NT2/D1 (cell line): ENCODE measurements at regions not wholly inside any gene's neighbourhood (a gene's known extent, or its start where the extent isn't known, plus 50 kb on each side); places are given as distances from the start of the nearest gene placed in this dataset.

Experiments
- DNase-seq: peaks from one replicate; pipeline ENCODE4 v3.0.0-alpha.2; 2011; ENCODE audit warnings: low read depth, low spot score
- H3K27me3 ChIP-seq: 2 replicates; pipeline ENCODE4 v1.6.0; 2011; ENCODE audit warnings: mild to moderate bottlenecking; ENCODE audit not compliant: insufficient read length, insufficient read depth
- H3K36me3 ChIP-seq: 2 replicates; pipeline ENCODE4 v1.6.1; 2011; ENCODE audit warnings: mild to moderate bottlenecking, low read length, mixed read lengths; ENCODE audit not compliant: insufficient read depth, insufficient read length
- H3K4me1 ChIP-seq: 2 replicates; pipeline ENCODE4 v1.5.1; 2011; ENCODE audit not compliant: insufficient read depth, insufficient read length
- H3K4me3 ChIP-seq: 2 replicates; pipeline ENCODE4 v1.5.1; 2011; ENCODE audit warnings: low read depth; ENCODE audit not compliant: insufficient read length
- H3K9ac ChIP-seq: 2 replicates; pipeline ENCODE4 v1.6.0; 2011; ENCODE audit warnings: low read depth; ENCODE audit not compliant: insufficient read length
- H3K9me3 ChIP-seq: 2 replicates; pipeline ENCODE4 v1.5.1; 2011; ENCODE audit warnings: mild to moderate bottlenecking, low read length; ENCODE audit not compliant: insufficient read depth
- SUZ12 ChIP-seq: IDR thresholded peaks from 2 replicates; pipeline ENCODE4 v1.6.1; 2011; ENCODE audit not compliant: insufficient read length, insufficient read depth; ENCODE audit errors: extremely low read depth
- YY1 ChIP-seq: IDR thresholded peaks from 2 replicates; pipeline ENCODE4 v1.6.1; 2011; ENCODE audit not compliant: insufficient read length, insufficient read depth
- ZNF274 ChIP-seq: IDR thresholded peaks from 2 replicates; pipeline ENCODE4 v1.6.1; 2011; ENCODE audit warnings: mild to moderate bottlenecking, low read depth, low read length

- Histone ChIP-seq H3K4me1 (peaks cover 10% of the 10 kb centered on the region), H3K27me3 (peaks cover 13% of the 10 kb centered on the region), H3K9me3 (no peaks in the 10 kb centered on the region), H3K36me3 (no peaks in the 10 kb centered on the region), H3K4me3 (no peak overlapping the region), H3K9ac (no peak overlapping the region)
- DNase-seq: no peak
- TF ChIP-seq YY1 (no peak), ZNF274 (no peak), SUZ12 (no peak)
Observed at GRCh38 chr2:219856602-219857001, 229.2 kb downstream of the SLC4A3 start.

GRCh38 chr2:219857751-219858150 is 230.3 kb downstream of the SLC4A3 start:
- TF ChIP-seq ZNF274 (no peak), YY1 (no peak), SUZ12 (no peak)
- H3K9ac ChIP-seq: no peak overlapping the region
- H3K27me3 ChIP-seq: peaks cover 13% of the 10 kb centered on the region
- no peaks in the 10 kb centered on the region for H3K36me3 ChIP-seq
- no peaks in the 10 kb centered on the region for H3K9me3 ChIP-seq
- peaks cover 7% of the 10 kb centered on the region for H3K4me1 ChIP-seq
- no peak overlapping the region for H3K4me3 ChIP-seq
- DNase-seq: no peak

- TF ChIP-seq SUZ12: no peak
- no peak for TF ChIP-seq ZNF274
- TF ChIP-seq YY1: no peak
Observed at GRCh38 chr2:219861307-219861706, 233.9 kb downstream of the SLC4A3 start.

GRCh38 chr2:219864154-219864553 is 236.7 kb downstream of the SLC4A3 start:
- Histone ChIP-seq H3K4me3 (no peak overlapping the region), H3K9ac (no peak overlapping the region), H3K9me3 (peaks cover 6% of the 10 kb centered on the region; the same call in 1 of the 2 replicates), H3K4me1 (peaks cover 3% of the 10 kb centered on the region), H3K27me3 (no peaks in the 10 kb centered on the region), H3K36me3 (no peaks in the 10 kb centered on the region)
- no peak for DNase-seq
- TF ChIP-seq ZNF274: no peak
- no peak for TF ChIP-seq YY1
- TF ChIP-seq SUZ12: no peak

More at GRCh38 chr2:219861307-219861706, 233.9 kb downstream of the SLC4A3 start:
- no peak overlapping the region for H3K9ac ChIP-seq
- no peaks in the 10 kb centered on the region for H3K36me3 ChIP-seq
- no peak for DNase-seq
- H3K9me3 ChIP-seq: no peaks in the 10 kb centered on the region
- H3K27me3 ChIP-seq: no peaks in the 10 kb centered on the region
- H3K4me3 ChIP-seq: no peak overlapping the region
- peaks cover 7% of the 10 kb centered on the region for H3K4me1 ChIP-seq

- Histone ChIP-seq H3K9me3 (peaks cover 14% of the 10 kb centered on the region; the same call in 1 of the 2 replicates), H3K9ac (no peak overlapping the region), H3K4me3 (no peak overlapping the region), H3K27me3 (no peaks in the 10 kb centered on the region), H3K4me1 (no peaks in the 10 kb centered on the region), H3K36me3 (no peaks in the 10 kb centered on the region)
- TF ChIP-seq YY1 (no peak), SUZ12 (no peak), ZNF274 (no peak)
- no peak for DNase-seq
Observed at GRCh38 chr2:219868635-219869034, 241.2 kb downstream of the SLC4A3 start.

GRCh38 chr2:219870041-219870440 is 242.6 kb downstream of the SLC4A3 start:
- no peak overlapping the region for H3K9ac ChIP-seq
- H3K4me1 ChIP-seq: no peaks in the 10 kb centered on the region
- TF ChIP-seq SUZ12 (no peak), YY1 (no peak), ZNF274 (no peak)
- DNase-seq: no peak
- H3K36me3 ChIP-seq: no peaks in the 10 kb centered on the region
- peaks cover 27% of the 10 kb centered on the region; the same call in 1 of the 2 replicates for H3K9me3 ChIP-seq
- H3K4me3 ChIP-seq: no peak overlapping the region
- no peaks in the 10 kb centered on the region for H3K27me3 ChIP-seq

GRCh38 chr2:219871351-219871750 is 243.9 kb downstream of the SLC4A3 start:
- H3K4me3 ChIP-seq: no peak overlapping the region
- no peaks in the 10 kb centered on the region for H3K36me3 ChIP-seq
- H3K27me3 ChIP-seq: no peaks in the 10 kb centered on the region
- peaks cover 28% of the 10 kb centered on the region for H3K9me3 ChIP-seq
- TF ChIP-seq ZNF274: no peak
- TF ChIP-seq YY1: no peak
- no peak for TF ChIP-seq SUZ12
- DNase-seq: peak; percentile 68
- no peak overlapping the region for H3K9ac ChIP-seq
- no peaks in the 10 kb centered on the region for H3K4me1 ChIP-seq
